ENCODE measurements at regions not wholly inside any gene's neighbourhood (a gene's known extent, or its start where the extent isn't known, plus 50 kb on each side); places are given as distances from the start of the nearest gene placed in this dataset.

DNA sequence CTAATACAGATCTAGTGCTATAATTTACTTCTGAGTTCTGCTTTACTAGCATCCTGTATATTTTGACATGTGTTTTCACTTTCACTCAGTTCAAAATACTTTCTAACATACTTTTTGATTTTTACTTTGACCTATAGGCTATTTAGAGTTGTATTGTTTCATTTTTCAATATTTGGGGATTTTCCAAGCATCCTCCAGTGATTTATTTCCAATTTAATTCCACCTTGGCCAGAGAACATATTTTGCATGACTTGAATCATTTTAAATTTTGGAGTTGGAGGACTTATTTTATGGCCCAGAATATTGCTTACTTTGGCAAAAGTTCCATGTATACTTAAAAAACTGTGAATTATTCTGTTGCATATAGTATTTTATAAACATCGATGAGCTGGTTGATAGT lies 1215.6 kb upstream of the MAP3K7 start:
- TF ChIP-seq, protein P1, sequence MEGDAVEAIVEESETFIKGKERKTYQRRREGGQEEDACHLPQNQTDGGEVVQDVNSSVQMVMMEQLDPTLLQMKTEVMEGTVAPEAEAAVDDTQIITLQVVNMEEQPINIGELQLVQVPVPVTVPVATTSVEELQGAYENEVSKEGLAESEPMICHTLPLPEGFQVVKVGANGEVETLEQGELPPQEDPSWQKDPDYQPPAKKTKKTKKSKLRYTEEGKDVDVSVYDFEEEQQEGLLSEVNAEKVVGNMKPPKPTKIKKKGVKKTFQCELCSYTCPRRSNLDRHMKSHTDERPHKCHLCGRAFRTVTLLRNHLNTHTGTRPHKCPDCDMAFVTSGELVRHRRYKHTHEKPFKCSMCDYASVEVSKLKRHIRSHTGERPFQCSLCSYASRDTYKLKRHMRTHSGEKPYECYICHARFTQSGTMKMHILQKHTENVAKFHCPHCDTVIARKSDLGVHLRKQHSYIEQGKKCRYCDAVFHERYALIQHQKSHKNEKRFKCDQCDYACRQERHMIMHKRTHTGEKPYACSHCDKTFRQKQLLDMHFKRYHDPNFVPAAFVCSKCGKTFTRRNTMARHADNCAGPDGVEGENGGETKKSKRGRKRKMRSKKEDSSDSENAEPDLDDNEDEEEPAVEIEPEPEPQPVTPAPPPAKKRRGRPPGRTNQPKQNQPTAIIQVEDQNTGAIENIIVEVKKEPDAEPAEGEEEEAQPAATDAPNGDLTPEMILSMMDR (IDR thresholded peaks at IDR 0.05; ENCODE audit: insufficient read depth, low read length, poor library complexity, severe bottlenecking), result no peak
- no peaks in the 10 kb centered on the region for H3K36me3 ChIP-seq (ENCODE audit: control insufficient read depth, insufficient read depth, low read length)
- no peaks in the 10 kb centered on the region for H3K27me3 ChIP-seq (replicated peaks; ENCODE audit: control insufficient read depth, insufficient read depth, low read length)
- no peak overlapping the region for H3K4me3 ChIP-seq (replicated peaks; ENCODE audit: low read depth, low read length)
- DNase-seq (ENCODE audit: extremely low read depth, insufficient read length), result no peak

DNA sequence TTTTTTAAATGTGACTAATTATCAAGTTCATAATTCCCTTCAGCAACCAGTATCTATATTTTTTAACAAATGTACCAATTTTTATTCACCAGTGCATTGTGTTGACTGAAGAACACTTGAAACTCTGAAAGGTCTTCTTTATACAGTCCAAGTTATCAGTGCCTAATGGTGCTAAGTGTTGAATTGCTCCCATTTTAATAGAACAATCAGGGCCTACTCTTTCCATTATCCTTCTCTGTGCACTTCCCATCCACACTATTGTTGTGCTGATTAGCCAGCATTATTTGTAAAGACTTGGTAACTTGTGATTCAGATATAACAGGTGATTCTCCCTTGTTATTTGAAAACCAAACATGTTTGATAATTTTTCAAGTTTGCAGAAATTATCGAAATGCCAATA lies 1209.7 kb upstream of the MAP3K7 start:
- Histone ChIP-seq H3K36me3 (ENCODE audit: control insufficient read depth, insufficient read depth, low read length) (no peaks in the 10 kb centered on the region), H3K4me3 (replicated peaks; ENCODE audit: low read depth, low read length) (no peak overlapping the region), H3K27me3 (replicated peaks; ENCODE audit: control insufficient read depth, insufficient read depth, low read length) (no peaks in the 10 kb centered on the region)
- TF ChIP-seq, protein P1 (IDR thresholded peaks at IDR 0.05; ENCODE audit: insufficient read depth, low read length, poor library complexity, severe bottlenecking), result no peak
- no peak for DNase-seq (ENCODE audit: extremely low read depth, insufficient read length)

DNA sequence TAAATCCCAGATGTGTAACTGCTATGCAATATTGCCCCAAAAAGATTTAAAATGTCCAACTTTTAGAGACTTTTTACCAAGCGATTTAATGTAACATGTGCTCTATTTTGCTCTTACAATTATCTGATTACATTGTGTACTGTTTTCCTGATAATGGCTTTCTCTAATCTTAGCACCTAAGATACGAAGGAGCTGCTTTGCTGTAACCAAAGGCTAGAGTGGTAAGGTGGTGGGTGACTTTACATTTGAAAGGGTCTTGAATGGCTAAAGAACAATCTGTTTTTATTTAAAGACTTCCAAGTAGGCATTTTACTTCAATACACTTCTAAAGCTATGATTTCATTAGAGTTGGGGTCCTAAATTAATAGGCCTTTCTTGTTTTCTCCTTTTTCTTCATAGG lies 1201.6 kb upstream of the MAP3K7 start:
- TF ChIP-seq, protein P1 (IDR thresholded peaks at IDR 0.05; ENCODE audit: insufficient read depth, low read length, poor library complexity, severe bottlenecking), result no peak
- no peaks in the 10 kb centered on the region for H3K36me3 ChIP-seq (ENCODE audit: control insufficient read depth, insufficient read depth, low read length)
- no peak for DNase-seq (ENCODE audit: extremely low read depth, insufficient read length)
- H3K27me3 ChIP-seq (replicated peaks; ENCODE audit: control insufficient read depth, insufficient read depth, low read length), result no peaks in the 10 kb centered on the region
- H3K4me3 ChIP-seq (replicated peaks; ENCODE audit: low read depth, low read length), result no peak overlapping the region

DNA sequence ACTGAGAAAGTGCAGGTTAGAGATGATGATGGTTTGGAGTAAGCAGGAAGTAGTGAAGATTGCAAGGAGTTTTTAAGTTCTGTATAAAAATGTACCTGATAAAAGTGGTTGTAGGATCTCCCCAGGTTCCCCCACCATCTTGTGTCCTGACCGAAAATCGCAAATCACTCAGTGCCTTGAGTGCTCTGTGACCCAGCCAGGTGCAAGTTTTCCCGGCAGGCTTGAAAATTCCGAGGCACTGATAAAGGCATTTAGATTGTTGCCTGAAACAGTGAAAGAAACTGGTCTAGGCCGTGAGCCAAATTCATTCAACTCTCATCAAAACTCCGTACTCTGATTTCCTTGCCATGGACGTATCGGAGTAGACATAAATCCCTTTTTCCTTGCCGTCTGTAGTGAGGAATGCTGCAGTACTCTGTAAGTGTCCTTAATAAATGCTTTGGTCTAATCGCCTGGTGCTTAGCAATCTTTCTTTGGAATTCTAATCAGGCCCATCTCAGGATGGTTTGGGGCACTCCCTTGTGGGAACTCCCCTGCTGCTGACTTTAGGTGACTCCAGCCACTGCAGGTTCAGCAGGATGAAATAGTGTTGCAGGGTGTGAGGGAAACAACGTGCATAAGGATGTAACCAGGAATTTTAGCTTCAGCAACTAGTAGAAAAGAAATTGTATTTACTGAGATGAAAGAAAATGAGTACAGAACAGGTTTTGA lies 1199.8 kb upstream of the MAP3K7 start:
- no peak for DNase-seq (ENCODE audit: extremely low read depth, insufficient read length)
- no peaks in the 10 kb centered on the region for H3K27me3 ChIP-seq (replicated peaks; ENCODE audit: control insufficient read depth, insufficient read depth, low read length)
- TF ChIP-seq, protein P1 (IDR thresholded peaks at IDR 0.05; ENCODE audit: insufficient read depth, low read length, poor library complexity, severe bottlenecking), result no peak
- no peaks in the 10 kb centered on the region for H3K36me3 ChIP-seq (ENCODE audit: control insufficient read depth, insufficient read depth, low read length)
- H3K4me3 ChIP-seq (replicated peaks; ENCODE audit: low read depth, low read length), result no peak overlapping the region

DNA sequence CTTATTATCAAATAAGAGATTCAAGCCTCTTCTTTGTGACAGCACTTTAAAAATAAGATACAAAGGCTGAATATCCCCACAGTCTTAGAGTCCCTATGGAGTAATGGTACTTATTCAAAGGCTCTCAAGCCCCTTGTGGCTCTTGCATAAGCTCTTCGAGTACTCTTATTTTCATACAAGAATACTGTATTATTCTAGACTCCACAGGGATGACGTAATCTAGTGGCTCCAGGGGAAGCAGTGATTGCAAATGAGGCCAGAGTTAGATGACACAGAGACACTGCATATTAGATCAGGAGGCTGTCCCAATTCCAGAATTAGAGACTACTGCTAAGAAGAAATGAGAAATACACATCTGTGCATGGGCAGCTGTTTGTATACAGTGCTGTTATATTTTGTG lies 1195.9 kb upstream of the MAP3K7 start:
- no peaks in the 10 kb centered on the region for H3K36me3 ChIP-seq (ENCODE audit: control insufficient read depth, insufficient read depth, low read length)
- H3K4me3 ChIP-seq (replicated peaks; ENCODE audit: low read depth, low read length), result no peak overlapping the region
- TF ChIP-seq, protein P1 (IDR thresholded peaks at IDR 0.05; ENCODE audit: insufficient read depth, low read length, poor library complexity, severe bottlenecking), result no peak
- DNase-seq (ENCODE audit: extremely low read depth, insufficient read length), result no peak
- H3K27me3 ChIP-seq (replicated peaks; ENCODE audit: control insufficient read depth, insufficient read depth, low read length), result no peaks in the 10 kb centered on the region

DNA sequence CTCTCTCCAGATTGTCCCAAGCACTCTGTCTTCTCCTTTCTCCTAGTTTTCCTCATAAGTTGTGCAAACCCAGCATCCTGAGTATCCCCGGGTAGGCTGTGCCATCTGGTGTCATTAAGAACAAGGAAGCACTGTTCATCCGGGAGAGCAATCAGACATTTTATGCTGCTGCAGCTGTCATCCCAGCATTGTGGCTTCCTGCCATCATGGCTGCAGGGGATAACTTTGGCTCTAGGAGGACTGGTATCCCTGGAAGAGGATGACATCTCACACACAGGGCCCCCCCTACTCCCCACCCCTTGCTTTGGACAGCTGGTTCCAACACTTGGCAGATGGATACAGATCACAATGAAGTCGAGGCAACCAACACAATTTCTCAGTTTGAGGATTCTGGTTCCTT lies 1195.1 kb upstream of the MAP3K7 start:
- no peak overlapping the region for H3K4me3 ChIP-seq (replicated peaks; ENCODE audit: low read depth, low read length)
- H3K36me3 ChIP-seq (ENCODE audit: control insufficient read depth, insufficient read depth, low read length), result no peaks in the 10 kb centered on the region
- TF ChIP-seq, protein P1 (IDR thresholded peaks at IDR 0.05; ENCODE audit: insufficient read depth, low read length, poor library complexity, severe bottlenecking), result no peak
- H3K27me3 ChIP-seq (replicated peaks; ENCODE audit: control insufficient read depth, insufficient read depth, low read length), result no peaks in the 10 kb centered on the region
- DNase-seq (ENCODE audit: extremely low read depth, insufficient read length), result no peak
